Stimulated activated CD8-positive, alpha-beta memory T cell treated with anti-CD3 and anti-CD28 coated beads, Interleukin-12 subunit alpha, Interleukin-12 subunit beta, amount 100 ng/mL, for 1 hour (primary cell): ENCODE measurements at regions not wholly inside any gene's neighbourhood (a gene's known extent, or its start where the extent isn't known, plus 50 kb on each side); places are given as distances from the start of the nearest gene placed in this dataset.
"Not testable (repeated sequence)": the region's sequence is repeated elsewhere in the genome, so short reads cannot be mapped to it uniquely, and the experiment has no call there.

Source experiments
- DNase-seq: peaks from one replicate; pipeline ENCODE4 v3.0.0-alpha.2; 2020; ENCODE audit warnings: low read depth

GRCh38 chr14:58730792-58731464 lies 93.2 kb downstream of the DACT1 start:
- no peak for DNase-seq

GRCh38 chr14:58731465-58732293 lies 93.9 kb downstream of the DACT1 start:
- DNase-seq, result no peak

GRCh38 chr14:58732387-58732786 lies 94.6 kb downstream of the DACT1 start:
- no peak for DNase-seq

GRCh38 chr14:58733451-58734208 lies 95.9 kb downstream of the DACT1 start:
- no peak for DNase-seq

- no peak for DNase-seq
These were observed 97.8 kb downstream of the DACT1 start for GRCh38 chr14:58735596-58735995.

GRCh38 chr14:58736606-58737005 lies 98.8 kb downstream of the DACT1 start:
- DNase-seq, result no peak

- DNase-seq, result no peak
These were observed 99.7 kb downstream of the DACT1 start for GRCh38 chr14:58737511-58737910.

- DNase-seq, result no peak
These were observed 100.6 kb downstream of the DACT1 start for GRCh38 chr14:58738189-58738836.

- DNase-seq, result no peak
These were observed 101.1 kb downstream of the DACT1 start for GRCh38 chr14:58738876-58739275.

- no peak for DNase-seq
These were observed 101.9 kb downstream of the DACT1 start for GRCh38 chr14:58739674-58740073.

GRCh38 chr14:58740379-58740935 lies 102.7 kb downstream of the DACT1 start:
- DNase-seq, result no peak

GRCh38 chr14:58744801-58745394 lies 107.1 kb downstream of the DACT1 start:
- DNase-seq, result no peak

GRCh38 chr14:58746261-58746660 lies 108.5 kb downstream of the DACT1 start:
- no peak for DNase-seq

- no peak for DNase-seq
These were observed 108.9 kb downstream of the DACT1 start for GRCh38 chr14:58746701-58747100.

GRCh38 chr14:58747181-58747580 lies 109.4 kb downstream of the DACT1 start:
- no peak for DNase-seq

- not testable (repeated sequence) for DNase-seq
These were observed 110.5 kb downstream of the DACT1 start for GRCh38 chr14:58748251-58748650.

- no peak for DNase-seq
These were observed 111.4 kb downstream of the DACT1 start for GRCh38 chr14:58749066-58749669.

- DNase-seq, result no peak
These were observed 112.8 kb downstream of the DACT1 start for GRCh38 chr14:58750321-58751269.

- DNase-seq, result no peak
These were observed 114.0 kb downstream of the DACT1 start for GRCh38 chr14:58751788-58752187.

GRCh38 chr14:58752289-58752688 lies 114.5 kb downstream of the DACT1 start:
- no peak for DNase-seq
